ENCODE measurements at regions not wholly inside any gene's neighbourhood (a gene's known extent, or its start where the extent isn't known, plus 50 kb on each side); places are given as distances from the start of the nearest gene placed in this dataset.

DNA sequence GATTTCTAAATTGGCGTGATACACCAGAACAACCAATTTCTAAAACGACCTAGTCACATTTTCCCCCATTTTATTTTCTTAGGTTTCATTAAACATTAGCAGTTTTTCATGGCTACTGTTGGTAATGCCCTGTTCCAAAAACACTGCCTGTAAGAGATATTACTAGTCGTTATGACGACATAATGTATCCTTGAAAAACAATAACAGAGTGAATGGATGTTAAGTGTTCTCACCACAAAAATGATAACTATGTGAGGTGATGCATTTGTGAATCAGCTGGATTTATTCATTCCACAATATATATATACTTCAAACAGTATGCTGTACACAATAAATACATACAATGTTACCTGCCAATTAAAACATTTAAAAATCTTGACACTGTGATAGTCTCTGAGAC lies 1147.6 kb upstream of the PCDH10 start:
- intact Hi-C loops (cut with DNase I; ENCODE audit: low total_unique reads) = no loop called here
- no peak for DNase-seq (ENCODE audit: low spot score in 2 of 2)
- WGBS, 2 donors = 81 to 90% methylated on average over 4 of the region's 4 CpGs

DNA sequence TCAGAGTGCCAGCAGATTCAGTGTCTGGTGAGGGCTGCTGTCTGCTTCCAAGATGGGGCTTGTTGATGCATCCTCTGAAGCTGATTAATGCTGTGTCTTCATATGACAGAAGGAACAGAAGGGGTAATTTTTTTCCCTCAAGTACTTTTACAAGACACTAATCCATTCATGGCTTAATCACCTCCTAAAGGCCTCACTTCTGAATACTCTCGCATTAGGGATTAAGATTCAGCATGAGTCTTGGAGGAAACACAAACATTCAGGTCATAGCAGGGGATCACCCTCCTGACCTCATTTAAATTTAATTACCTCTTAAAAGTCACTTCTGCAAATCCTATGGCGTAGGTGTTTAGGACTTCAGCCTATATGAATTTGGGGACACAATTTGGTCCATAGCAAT lies 1145.5 kb upstream of the PCDH10 start:
- WGBS, 2 donors = 62 to 83% methylated on average over 2 of the region's 2 CpGs
- no peak overlapping the region for H3K4me3 ChIP-seq (ENCODE audit: low read depth, poor library complexity, severe bottlenecking)
- no peak for DNase-seq (ENCODE audit: low spot score in 2 of 2)
- TF ChIP-seq, protein P1, sequence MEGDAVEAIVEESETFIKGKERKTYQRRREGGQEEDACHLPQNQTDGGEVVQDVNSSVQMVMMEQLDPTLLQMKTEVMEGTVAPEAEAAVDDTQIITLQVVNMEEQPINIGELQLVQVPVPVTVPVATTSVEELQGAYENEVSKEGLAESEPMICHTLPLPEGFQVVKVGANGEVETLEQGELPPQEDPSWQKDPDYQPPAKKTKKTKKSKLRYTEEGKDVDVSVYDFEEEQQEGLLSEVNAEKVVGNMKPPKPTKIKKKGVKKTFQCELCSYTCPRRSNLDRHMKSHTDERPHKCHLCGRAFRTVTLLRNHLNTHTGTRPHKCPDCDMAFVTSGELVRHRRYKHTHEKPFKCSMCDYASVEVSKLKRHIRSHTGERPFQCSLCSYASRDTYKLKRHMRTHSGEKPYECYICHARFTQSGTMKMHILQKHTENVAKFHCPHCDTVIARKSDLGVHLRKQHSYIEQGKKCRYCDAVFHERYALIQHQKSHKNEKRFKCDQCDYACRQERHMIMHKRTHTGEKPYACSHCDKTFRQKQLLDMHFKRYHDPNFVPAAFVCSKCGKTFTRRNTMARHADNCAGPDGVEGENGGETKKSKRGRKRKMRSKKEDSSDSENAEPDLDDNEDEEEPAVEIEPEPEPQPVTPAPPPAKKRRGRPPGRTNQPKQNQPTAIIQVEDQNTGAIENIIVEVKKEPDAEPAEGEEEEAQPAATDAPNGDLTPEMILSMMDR (IDR thresholded peaks at IDR 0.05) = no peak
- TF ChIP-seq POLR2A (IDR thresholded peaks at IDR 0.05) = no peak
- intact Hi-C loops (cut with DNase I; ENCODE audit: low total_unique reads) = no loop called here

More for the DNA sequence above, 1147.6 kb upstream of the PCDH10 start:
- no peak for TF ChIP-seq POLR2A (IDR thresholded peaks at IDR 0.05)
- TF ChIP-seq, protein P1 (IDR thresholded peaks at IDR 0.05) = no peak
- H3K4me3 ChIP-seq (ENCODE audit: low read depth, poor library complexity, severe bottlenecking) = no peak overlapping the region

DNA sequence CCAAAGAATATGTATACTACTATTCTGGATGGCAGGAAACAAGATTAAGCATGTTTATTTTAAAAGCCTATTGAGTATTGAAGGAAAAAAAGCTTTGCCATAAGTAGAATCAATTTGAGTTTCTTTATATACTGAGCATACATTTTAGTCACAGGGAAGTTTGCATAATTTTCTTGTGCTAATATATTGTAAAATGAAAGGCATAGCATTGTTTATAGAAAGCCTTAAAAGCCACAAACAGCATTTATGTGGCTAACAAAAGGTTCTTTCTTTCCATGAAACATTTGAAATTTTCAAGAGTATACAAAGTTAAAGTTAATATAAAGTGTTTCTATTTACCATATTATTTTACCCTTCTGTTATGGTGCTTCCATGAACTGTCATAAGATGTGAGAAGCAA lies 1133.8 kb upstream of the PCDH10 start:
- no peak for TF ChIP-seq POLR2A (IDR thresholded peaks at IDR 0.05)
- TF ChIP-seq, protein P1 (IDR thresholded peaks at IDR 0.05) = no peak
- no peak for DNase-seq (ENCODE audit: low spot score in 2 of 2)
- no peak overlapping the region for H3K4me3 ChIP-seq (ENCODE audit: low read depth, poor library complexity, severe bottlenecking)
- intact Hi-C loops (cut with DNase I; ENCODE audit: low total_unique reads) = no loop called here

DNA sequence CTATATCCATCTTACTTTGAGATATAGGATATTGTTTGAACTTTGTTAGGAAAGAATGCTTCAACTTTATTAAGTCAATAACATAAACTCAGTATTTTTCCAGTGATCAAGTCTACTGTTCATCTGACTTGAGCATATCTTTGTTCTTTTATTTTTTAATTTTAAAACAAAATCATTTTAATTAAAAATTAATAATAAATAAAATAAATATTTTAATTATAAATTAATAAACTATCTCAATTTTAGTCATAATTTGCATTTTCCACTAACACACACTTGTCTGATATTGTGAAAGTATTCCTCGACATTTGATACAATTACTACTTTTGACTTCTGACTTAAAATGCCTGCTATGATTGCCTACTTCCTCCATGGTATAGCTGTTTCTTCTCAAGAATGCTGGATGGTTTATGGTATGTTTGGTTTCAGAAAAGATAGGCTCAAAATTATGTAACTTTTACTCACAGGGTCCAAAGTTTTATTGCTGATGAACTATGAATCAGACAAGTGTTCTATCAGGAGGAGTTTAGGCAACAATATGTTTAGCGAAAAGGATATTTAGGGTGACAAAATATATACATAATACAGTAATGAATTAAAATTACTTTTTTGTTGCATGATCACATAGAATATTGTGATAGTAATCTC lies 1132.3 kb upstream of the PCDH10 start:
- no peak overlapping the region for H3K4me3 ChIP-seq (ENCODE audit: low read depth, poor library complexity, severe bottlenecking)
- WGBS, 2 donors = 97 to 98% methylated on average over 2 of the region's 2 CpGs
- TF ChIP-seq POLR2A (IDR thresholded peaks at IDR 0.05) = no peak
- DNase-seq (ENCODE audit: low spot score in 2 of 2) = no peak
- intact Hi-C loops (cut with DNase I; ENCODE audit: low total_unique reads) = no loop called here

DNA sequence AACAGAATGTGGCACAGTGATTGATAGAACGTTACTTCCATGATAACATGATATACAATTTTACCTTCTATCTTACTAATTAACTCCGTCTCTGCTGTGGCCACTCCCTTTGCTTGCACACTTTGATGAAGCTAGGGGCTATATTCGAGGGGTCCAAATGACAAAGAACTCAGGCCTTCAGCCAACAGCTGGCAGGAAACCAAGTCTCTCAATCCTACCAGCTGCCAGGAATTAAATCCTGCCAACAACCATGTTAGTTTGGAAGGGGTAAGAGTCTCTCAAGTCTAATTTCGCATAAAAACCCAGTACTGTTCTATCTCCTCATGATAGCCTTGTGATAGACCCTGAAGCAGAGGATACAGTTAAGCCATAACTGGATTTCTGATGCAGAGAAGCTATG lies 1122.9 kb upstream of the PCDH10 start:
- DNase-seq (ENCODE audit: low spot score in 2 of 2) = no peak
- TF ChIP-seq POLR2A (IDR thresholded peaks at IDR 0.05) = no peak
- TF ChIP-seq, protein P1 (IDR thresholded peaks at IDR 0.05) = no peak
- WGBS, 2 donors = 19 to 24% methylated on average over 4 of the region's 4 CpGs
- intact Hi-C loops (cut with DNase I; ENCODE audit: low total_unique reads) = no loop called here
- no peak overlapping the region for H3K4me3 ChIP-seq (ENCODE audit: low read depth, poor library complexity, severe bottlenecking)

DNA sequence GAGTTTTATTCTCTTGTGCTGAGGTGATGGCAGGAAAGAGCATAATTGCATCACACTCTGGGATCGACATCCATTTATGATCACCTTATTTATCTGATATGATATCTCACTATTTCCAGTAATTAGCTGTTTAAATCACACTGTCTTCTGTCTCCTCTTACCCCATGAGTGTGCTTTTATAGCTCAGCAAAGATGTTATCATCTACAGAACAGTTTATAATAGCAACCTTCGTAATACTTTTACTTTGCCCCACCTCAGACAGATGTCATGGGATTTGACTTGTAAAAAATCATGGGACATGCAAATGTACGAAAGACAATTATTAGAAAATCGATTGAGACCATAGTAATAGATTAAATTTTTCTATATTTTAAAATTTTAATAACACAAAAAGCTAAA lies 1122.3 kb upstream of the PCDH10 start:
- intact Hi-C loops (cut with DNase I; ENCODE audit: low total_unique reads) = no loop called here
- TF ChIP-seq, protein P1 (IDR thresholded peaks at IDR 0.05) = no peak
- TF ChIP-seq POLR2A (IDR thresholded peaks at IDR 0.05) = no peak
- no peak overlapping the region for H3K4me3 ChIP-seq (ENCODE audit: low read depth, poor library complexity, severe bottlenecking)
- 46 to 52% methylated on average over 4 of the region's 4 CpGs for WGBS, 2 donors
- DNase-seq (ENCODE audit: low spot score in 2 of 2) = no peak

All from lower leg skin (tissue), 4 donors.